H9 (cell line): ENCODE measurements at regions not wholly inside any gene's neighbourhood (a gene's known extent, or its start where the extent isn't known, plus 50 kb on each side); places are given as distances from the start of the nearest gene placed in this dataset.

ENCODE experiments used
- DNase-seq: peaks from one replicate; pipeline ENCODE4 v3.0.0-alpha.2; 2017
- H2AFZ ChIP-seq: one replicate; pipeline ENCODE4 v1.6.1; 2013; ENCODE audit warnings: mild to moderate bottlenecking, low read length, control low read depth, moderate library complexity
- H2AK5ac ChIP-seq: 2 replicates; pipeline ENCODE4 v1.6.1; 2013; ENCODE audit warnings: low read length, control low read depth, mixed read lengths; ENCODE audit not compliant: insufficient read length
- H2BK120ac ChIP-seq: one replicate; pipeline ENCODE4 v1.6.1; 2013; ENCODE audit warnings: low read depth, mild to moderate bottlenecking, low read length, control low read depth, inconsistent platforms; ENCODE audit not compliant: poor library complexity, severe bottlenecking
- H2BK12ac ChIP-seq: 2 replicates; pipeline ENCODE4 v1.6.1; 2013; ENCODE audit warnings: low read length, control low read depth, mixed read lengths, low read depth; ENCODE audit not compliant: insufficient read length
- H2BK15ac ChIP-seq: 2 replicates; pipeline ENCODE4 v1.6.1; 2013; ENCODE audit warnings: low read depth, low read length, control low read depth
- H2BK20ac ChIP-seq: one replicate; pipeline ENCODE4 v1.6.1; 2013; ENCODE audit warnings: low read depth, mild to moderate bottlenecking, low read length, control low read depth, inconsistent platforms; ENCODE audit not compliant: poor library complexity, severe bottlenecking
- H2BK5ac ChIP-seq: 2 replicates; pipeline ENCODE4 v1.6.1; 2013; ENCODE audit warnings: low read length, control low read depth, mixed read lengths; ENCODE audit not compliant: insufficient read length
- H3K14ac ChIP-seq: 2 replicates; pipeline ENCODE4 v1.6.1; 2013; ENCODE audit warnings: low read length, control low read depth; ENCODE audit not compliant: insufficient read depth
- H3K18ac ChIP-seq: 2 replicates; pipeline ENCODE4 v1.6.1; 2013; ENCODE audit warnings: low read depth, mild to moderate bottlenecking, mixed read lengths, low read length, control low read depth; ENCODE audit not compliant: insufficient read length
- H3K23ac ChIP-seq: 2 replicates; pipeline ENCODE4 v1.6.1; 2013; ENCODE audit warnings: low read length, control low read depth, mixed read lengths, low read depth; ENCODE audit not compliant: insufficient read length
- H3K23me2 ChIP-seq: 2 replicates; pipeline ENCODE4 v1.6.1; 2013; ENCODE audit warnings: low read depth, mild to moderate bottlenecking, mixed read lengths, low read length, control low read depth; ENCODE audit not compliant: insufficient read length, poor library complexity, severe bottlenecking
- H3K27ac ChIP-seq: 2 replicates; pipeline ENCODE4 v1.5.1; 2013; ENCODE audit warnings: low read length, control low read depth, mixed read lengths, low read depth; ENCODE audit not compliant: insufficient read length
- H3K27me3 ChIP-seq: 2 replicates; pipeline ENCODE4 v1.6.1; 2013; ENCODE audit warnings: low read length, control low read depth, inconsistent platforms; ENCODE audit not compliant: insufficient read depth
- H3K4ac ChIP-seq: 2 replicates; pipeline ENCODE4 v1.6.1; 2013; ENCODE audit warnings: low read depth, mild to moderate bottlenecking, control low read depth, inconsistent platforms, low read length, moderate library complexity
- H3K4me1 ChIP-seq: 2 replicates; pipeline ENCODE4 v1.6.1; 2013; ENCODE audit warnings: low read length, control low read depth, inconsistent platforms; ENCODE audit not compliant: insufficient read depth
- H3K4me2 ChIP-seq: 2 replicates; pipeline ENCODE4 v1.6.1; 2013; ENCODE audit warnings: low read length, control low read depth, mixed read lengths; ENCODE audit not compliant: insufficient read length, insufficient read depth
- H3K56ac ChIP-seq: 2 replicates; pipeline ENCODE4 v1.6.1; 2013; ENCODE audit warnings: low read depth, mild to moderate bottlenecking, mixed read lengths, low read length, control low read depth; ENCODE audit not compliant: insufficient read length
- H3K79me1 ChIP-seq: 2 replicates; pipeline ENCODE4 v1.6.1; 2013; ENCODE audit warnings: low read depth, mild to moderate bottlenecking, moderate library complexity, low read length, control low read depth, inconsistent platforms; ENCODE audit not compliant: insufficient read depth, poor library complexity, severe bottlenecking
- H3K79me2 ChIP-seq: 2 replicates; pipeline ENCODE4 v1.6.1; 2013; ENCODE audit warnings: low read length, control low read depth, inconsistent platforms; ENCODE audit not compliant: insufficient read depth
- H3K9ac ChIP-seq: 2 replicates; pipeline ENCODE4 v1.6.1; 2013; ENCODE audit warnings: low read length, control low read depth, mixed read lengths; ENCODE audit not compliant: insufficient read length; ENCODE audit errors: extremely low read depth
- H3K9me3 ChIP-seq: one replicate; pipeline ENCODE4 v1.6.1; 2013; ENCODE audit warnings: low read depth, low read length, inconsistent platforms; ENCODE audit not compliant: control insufficient read depth
- H3T11ph ChIP-seq: one replicate; pipeline ENCODE4 v1.6.1; 2013; ENCODE audit warnings: mild to moderate bottlenecking, low read length, control low read depth, inconsistent platforms
- H4K20me1 ChIP-seq: one replicate; pipeline ENCODE4 v1.6.1; 2013; ENCODE audit not compliant: control insufficient read depth, insufficient read length, insufficient read depth
- H4K5ac ChIP-seq: 2 replicates; pipeline ENCODE4 v1.6.1; 2013; ENCODE audit warnings: low read depth, mild to moderate bottlenecking, mixed read lengths, low read length, control low read depth; ENCODE audit not compliant: insufficient read length
- H4K8ac ChIP-seq: replicated peaks from 2 replicates; pipeline ENCODE4 v1.6.1; 2013; ENCODE audit warnings: low read length, control low read depth, mixed read lengths, low read depth; ENCODE audit not compliant: insufficient read length
- H4K91ac ChIP-seq: 2 replicates; pipeline ENCODE4 v1.6.1; 2013; ENCODE audit warnings: low read depth, mild to moderate bottlenecking, moderate library complexity, mixed read lengths, low read length, control low read depth; ENCODE audit not compliant: insufficient read length
- H3K27ac Mint-ChIP-seq, 3 experiments: 2 replicates in 2 of 3; 3 replicates in 1 of 3; pipeline ENCODE4 v1.8.0; 2020 to 2021; ENCODE audit warnings: mixed read lengths in 3 of 3, mild to moderate bottlenecking in 1 of 3, moderate library complexity in 1 of 3
- H3K27me3 Mint-ChIP-seq: 2 replicates; pipeline ENCODE4 v1.8.0; 2021; ENCODE audit warnings: low read depth, mild to moderate bottlenecking, moderate library complexity, mixed read lengths
- H3K36me3 Mint-ChIP-seq, 3 experiments: 2 replicates in 2 of 3; 3 replicates in 1 of 3; pipeline ENCODE4 v1.8.0; 2020 to 2021; ENCODE audit warnings: low read depth in 3 of 3, mixed read lengths in 3 of 3; ENCODE audit not compliant: insufficient read depth in 1 of 3
- H3K4me1 Mint-ChIP-seq, 2 experiments: 2 replicates each; pipeline ENCODE4 v1.8.0; 2020; ENCODE audit warnings: mixed read lengths in 2 of 2
- H3K4me3 Mint-ChIP-seq, 2 experiments: 2 replicates in 1 of 2; 3 replicates in 1 of 2; pipeline ENCODE4 v1.8.0; 2020 to 2021; ENCODE audit warnings: mild to moderate bottlenecking in 2 of 2, mixed read lengths in 2 of 2, moderate library complexity in 1 of 2
- H3K9me3 Mint-ChIP-seq, 2 experiments: 2 replicates in 1 of 2; 3 replicates in 1 of 2; pipeline ENCODE4 v1.8.0; 2020; ENCODE audit warnings: mild to moderate bottlenecking in 2 of 2, mixed read lengths in 2 of 2, moderate library complexity in 1 of 2
- WGBS: extraction: QIAGEN DNeasy Blood & Tissue Kit; methylation state at CpG from one replicate; pipeline ENCODE4 v1.1.7; 2013; ENCODE audit warnings: missing lambda C conversion rate, low lambda C conversion rate, mixed read lengths; ENCODE audit not compliant: insufficient read length; ENCODE audit errors: extremely low coverage; 5-methylcytosine and 5-hydroxymethylcytosine counted together
- TF ChIP-seq, protein P1 (sequence below): fragments of 200-600 bp; sonication (generic); conservative IDR thresholded peaks from 3 replicates; pipeline ENCODE4 v1.8.0; 2021; ENCODE audit warnings: antibody characterized with exemption, mild to moderate bottlenecking

DNA sequence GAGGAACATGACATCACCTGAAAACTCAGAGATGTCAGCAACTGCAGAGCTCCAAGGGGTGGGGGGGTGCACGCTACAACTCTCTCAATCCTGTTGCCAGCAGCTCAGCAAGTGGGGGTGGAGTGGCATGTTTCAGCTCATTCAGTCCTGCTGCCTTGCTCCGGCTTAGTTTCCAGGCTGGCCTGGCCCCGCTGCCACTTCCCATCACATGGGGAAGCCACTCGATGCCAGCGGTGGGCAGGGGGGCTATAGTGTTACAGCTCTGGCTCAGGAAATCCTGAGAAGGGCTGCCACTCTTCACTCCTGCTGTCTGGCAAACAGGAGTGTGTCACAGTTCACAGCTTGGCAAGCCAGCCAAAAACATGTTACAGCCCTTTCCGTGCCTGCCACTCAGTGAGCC is 356.5 kb upstream of the GULP1 start:
- Histone ChIP-seq H3K23me2 (no peaks in the 10 kb centered on the region), H3K4ac (no peak overlapping the region), H2BK20ac (no peak overlapping the region), H4K8ac (no peak overlapping the region), H4K5ac (no peak overlapping the region), H3T11ph (no peak overlapping the region), H3K4me1 (no peaks in the 10 kb centered on the region), H2BK5ac (no peak overlapping the region), H3K9ac (no peak overlapping the region), H3K27ac (no peak overlapping the region), H3K79me2 (no peaks in the 10 kb centered on the region), H2BK120ac (no peak overlapping the region), H4K91ac (no peak overlapping the region), H4K20me1 (no peaks in the 10 kb centered on the region), H3K9me3 (no peaks in the 10 kb centered on the region), H3K14ac (no peak overlapping the region), H3K56ac (no peak overlapping the region), H3K27me3 (no peaks in the 10 kb centered on the region), H2AK5ac (no peak overlapping the region), H3K23ac (no peak overlapping the region), H2BK12ac (no peak overlapping the region), H3K79me1 (no peaks in the 10 kb centered on the region), H2AFZ (no peak overlapping the region), H2BK15ac (no peak overlapping the region), H3K4me2 (no peak overlapping the region), H3K18ac (no peak overlapping the region)
- no peak for DNase-seq
- no peak overlapping the region for H3K4me3 Mint-ChIP-seq
- no peak overlapping the region for H3K27ac Mint-ChIP-seq
- H3K9me3 Mint-ChIP-seq = no peaks in the 10 kb centered on the region
- TF ChIP-seq, protein P1, sequence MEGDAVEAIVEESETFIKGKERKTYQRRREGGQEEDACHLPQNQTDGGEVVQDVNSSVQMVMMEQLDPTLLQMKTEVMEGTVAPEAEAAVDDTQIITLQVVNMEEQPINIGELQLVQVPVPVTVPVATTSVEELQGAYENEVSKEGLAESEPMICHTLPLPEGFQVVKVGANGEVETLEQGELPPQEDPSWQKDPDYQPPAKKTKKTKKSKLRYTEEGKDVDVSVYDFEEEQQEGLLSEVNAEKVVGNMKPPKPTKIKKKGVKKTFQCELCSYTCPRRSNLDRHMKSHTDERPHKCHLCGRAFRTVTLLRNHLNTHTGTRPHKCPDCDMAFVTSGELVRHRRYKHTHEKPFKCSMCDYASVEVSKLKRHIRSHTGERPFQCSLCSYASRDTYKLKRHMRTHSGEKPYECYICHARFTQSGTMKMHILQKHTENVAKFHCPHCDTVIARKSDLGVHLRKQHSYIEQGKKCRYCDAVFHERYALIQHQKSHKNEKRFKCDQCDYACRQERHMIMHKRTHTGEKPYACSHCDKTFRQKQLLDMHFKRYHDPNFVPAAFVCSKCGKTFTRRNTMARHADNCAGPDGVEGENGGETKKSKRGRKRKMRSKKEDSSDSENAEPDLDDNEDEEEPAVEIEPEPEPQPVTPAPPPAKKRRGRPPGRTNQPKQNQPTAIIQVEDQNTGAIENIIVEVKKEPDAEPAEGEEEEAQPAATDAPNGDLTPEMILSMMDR = no peak
- H3K36me3 Mint-ChIP-seq = no peaks in the 10 kb centered on the region; a peak in 1 of 7 replicates
- H3K4me1 Mint-ChIP-seq = no peaks in the 10 kb centered on the region
- no peaks in the 10 kb centered on the region for H3K27me3 Mint-ChIP-seq
- no CpG with 5 or more reads among the region's 6 CpGs for WGBS
